Transverse colon (tissue), 4 donors: ENCODE measurements at regions not wholly inside any gene's neighbourhood (a gene's known extent, or its start where the extent isn't known, plus 50 kb on each side); places are given as distances from the start of the nearest gene placed in this dataset.

ENCODE experiments used
- DNase-seq: peaks from one replicate; pipeline ENCODE4 v3.0.0-alpha.2; 2019
- H3K27ac ChIP-seq, 4 donors: fragments of 200-600 bp; sonication (generic); 2 replicates each; pipeline ENCODE4 v1.5.1; 2016 to 2018; ENCODE audit warnings: inconsistent platforms in 4 of 4
- H3K27me3 ChIP-seq: fragments of 200-600 bp; sonication (generic); 2 replicates; pipeline ENCODE4 v1.5.1; 2017; ENCODE audit warnings: inconsistent platforms
- H3K36me3 ChIP-seq, 4 donors: fragments of 200-600 bp; sonication (generic); 2 replicates each; pipeline ENCODE4 v1.5.1; 2017 to 2019; ENCODE audit warnings: inconsistent platforms in 4 of 4
- H3K4me1 ChIP-seq, 4 donors: fragments of 200-600 bp; sonication (generic); 2 replicates each; pipeline ENCODE4 v1.5.1; 2017 to 2020; ENCODE audit warnings: inconsistent platforms in 4 of 4
- H3K4me3 ChIP-seq, 4 donors: fragments of 200-600 bp; sonication (generic); 1 replicate in 1 of 4; 2 replicates in 3 of 4; pipeline versions ENCODE4 v1.5.1 to v1.6.1; 2017 to 2019; ENCODE audit warnings: inconsistent platforms in 4 of 4
- H3K9me3 ChIP-seq, 2 donors: fragments of 200-600 bp; sonication (generic); 2 replicates each; pipeline ENCODE4 v1.5.1; 2017 to 2019; ENCODE audit warnings: inconsistent platforms in 2 of 2
- CTCF ChIP-seq, 5 experiments: fragments of 200-600 bp in 3 of 5; fragments of 450-650 bp in 2 of 5; sonication (generic) in 3 of 5; IDR thresholded peaks; 1 replicate in 2 of 5; 2 replicates in 3 of 5; pipeline ENCODE4 v1.5.1; 2016 to 2017; ENCODE audit warnings: antibody characterized with exemption in 5 of 5, inconsistent platforms in 3 of 5, mild to moderate bottlenecking in 2 of 5, moderate library complexity in 1 of 5
- EP300 ChIP-seq: sonication (generic); formaldehyde crosslinking; IDR thresholded peaks from one replicate; pipeline ENCODE4 v1.6.1; 2017; ENCODE audit warnings: antibody characterized with exemption, low read depth
- POLR2A ChIP-seq: fragments of 450-650 bp; IDR thresholded peaks from one replicate; pipeline ENCODE4 v1.6.1; 2016; ENCODE audit warnings: antibody characterized with exemption, mild to moderate bottlenecking, moderate library complexity
- POLR2AphosphoS5 ChIP-seq, 3 donors: sonication (generic); formaldehyde crosslinking; IDR thresholded peaks; one replicate each; pipeline ENCODE4 v1.6.1; 2016; ENCODE audit warnings: antibody characterized with exemption in 3 of 3
- WGBS, 2 donors: methylation state at CpG; one replicate each; pipeline ENCODE4 v1.1.5; 2018; ENCODE audit warnings: low coverage in 1 of 2; 5-methylcytosine and 5-hydroxymethylcytosine counted together
- in situ Hi-C, 4 donors: fragments of 200-750 bp; cut with MboI; loops; one replicate each; pipeline versions ENCODE4 v1.15.0 to v1.15.1; 2017; ENCODE audit warnings: low sequenced_read_pairs in 3 of 4, low pct_ligation_motif_present in 1 of 4, low pct_unique_long_range_greater_than_20kb in 1 of 4
- intact Hi-C: fragments of 100-400 bp; cut with DNase I; formaldehyde crosslinking; loops from one replicate; pipeline ENCODE4 v1.15.1; 2023; ENCODE audit warnings: low total_unique reads

DNA sequence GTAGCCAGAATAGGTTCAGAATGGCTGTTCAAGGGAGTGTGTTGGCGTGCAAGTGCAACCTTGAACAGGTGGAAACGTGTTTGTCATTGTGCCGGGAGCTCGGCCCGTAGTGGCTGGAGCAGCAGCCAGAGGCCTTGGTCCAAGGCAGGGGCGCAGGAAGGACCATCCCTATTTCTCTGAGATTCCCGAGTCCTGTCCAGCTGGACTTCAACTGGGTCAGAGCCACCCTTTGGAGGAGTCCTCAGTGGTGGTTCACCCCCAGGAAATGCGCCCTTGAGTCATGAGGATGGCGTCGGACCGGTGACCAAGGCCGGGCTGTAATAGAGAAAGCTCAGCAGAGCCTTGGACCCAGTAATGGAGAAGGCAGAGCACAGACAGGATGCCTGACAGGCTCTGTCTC lies 1402.0 kb downstream of the BRD1 start:
- H3K4me3 ChIP-seq: no peak overlapping the region
- in situ Hi-C loops (no loop called here), intact Hi-C loops (no loop called here)
- no peak for DNase-seq
- TF ChIP-seq EP300 (no peak), POLR2A (no peak), CTCF (IDR thresholded peaks at IDR 0.05) (no peak), POLR2AphosphoS5 (IDR thresholded peaks at IDR 0.05) (no peak)
- H3K9me3 ChIP-seq: no peaks in the 10 kb centered on the region
- no peaks in the 10 kb centered on the region for H3K27me3 ChIP-seq
- H3K4me1 ChIP-seq: no peaks in the 10 kb centered on the region
- no peak overlapping the region for H3K27ac ChIP-seq
- H3K36me3 ChIP-seq: no peaks in the 10 kb centered on the region
- WGBS, 2 donors: 93% methylated on average over 3 to 12 of the region's 12 CpGs

GRCh38 chr22:48425091-48425506 lies 1402.6 kb downstream of the BRD1 start:
- in situ Hi-C loops: no loop called here
- DNase-seq: no peak
- Histone ChIP-seq H3K27ac (no peak overlapping the region), H3K9me3 (no peaks in the 10 kb centered on the region), H3K36me3 (no peaks in the 10 kb centered on the region), H3K4me3 (no peak overlapping the region), H3K27me3 (no peaks in the 10 kb centered on the region), H3K4me1 (no peaks in the 10 kb centered on the region)
- WGBS, 2 donors: 95% methylated on average over 15 of the region's 15 CpGs; no CpG with 5 or more reads in 1 of the 2 donors
- TF ChIP-seq POLR2AphosphoS5 (IDR thresholded peaks at IDR 0.05) (no peak), POLR2A (no peak), CTCF (IDR thresholded peaks at IDR 0.05) (no peak), EP300 (no peak)
- intact Hi-C loops: no loop called here

DNA sequence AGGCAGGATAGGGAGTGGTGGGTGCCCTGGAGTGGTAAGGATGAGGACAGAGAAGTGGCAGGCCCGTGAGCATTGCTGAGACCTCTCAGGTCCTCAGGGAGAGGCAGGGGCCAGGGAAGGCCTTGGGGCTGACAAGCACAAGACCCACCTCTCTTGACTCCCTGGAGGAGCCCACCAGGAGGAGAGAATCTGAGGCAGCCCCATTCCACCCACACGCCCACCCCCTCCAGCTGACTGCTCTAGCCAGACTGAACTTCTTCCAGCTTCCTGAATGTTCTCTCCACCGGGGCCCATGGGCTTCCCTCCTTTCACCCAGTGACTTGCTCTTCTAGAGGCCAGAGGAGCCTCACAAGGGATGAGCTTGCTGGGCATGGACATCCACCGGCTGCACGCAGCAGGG lies 1403.0 kb downstream of the BRD1 start:
- no peaks in the 10 kb centered on the region for H3K4me1 ChIP-seq
- 77 to 80% methylated on average over 1 to 5 of the region's 5 CpGs for WGBS, 2 donors
- TF ChIP-seq POLR2AphosphoS5 (IDR thresholded peaks at IDR 0.05) (no peak), CTCF (IDR thresholded peaks at IDR 0.05) (no peak), POLR2A (no peak), EP300 (no peak)
- H3K36me3 ChIP-seq: no peaks in the 10 kb centered on the region
- no peak overlapping the region for H3K27ac ChIP-seq
- in situ Hi-C loops (no loop called here), intact Hi-C loops (no loop called here)
- H3K9me3 ChIP-seq: no peaks in the 10 kb centered on the region
- no peak for DNase-seq
- no peaks in the 10 kb centered on the region for H3K27me3 ChIP-seq
- H3K4me3 ChIP-seq: no peak overlapping the region

DNA sequence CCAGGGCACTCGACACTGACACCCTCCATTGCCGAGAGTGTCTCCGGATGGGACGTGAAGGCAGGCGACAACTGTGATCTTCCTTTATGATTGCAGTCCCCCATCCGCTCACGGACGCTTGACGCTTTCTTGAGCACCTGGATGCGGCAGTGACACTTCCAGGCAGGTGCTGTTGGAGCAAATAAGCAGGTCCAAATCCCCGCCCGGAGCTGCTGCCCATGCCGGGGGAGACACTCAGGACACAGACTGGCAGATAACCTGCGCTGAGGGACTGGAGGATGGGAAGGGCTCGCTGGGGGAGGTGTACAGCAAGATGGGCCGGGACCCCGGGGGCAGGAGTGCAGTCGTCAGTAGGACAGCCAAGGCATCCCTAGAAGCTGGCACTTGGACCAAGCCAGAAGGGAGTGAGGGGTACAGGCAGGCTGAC lies 1403.5 kb downstream of the BRD1 start:
- DNase-seq: no peak
- no peak overlapping the region for H3K4me3 ChIP-seq
- in situ Hi-C loops: no loop called here
- intact Hi-C loops: no loop called here
- 86 to 94% methylated on average over 6 to 18 of the region's 18 CpGs for WGBS, 2 donors
- H3K36me3 ChIP-seq: no peaks in the 10 kb centered on the region
- H3K27ac ChIP-seq: no peak overlapping the region
- H3K4me1 ChIP-seq: no peaks in the 10 kb centered on the region
- H3K9me3 ChIP-seq: no peaks in the 10 kb centered on the region
- no peak for TF ChIP-seq POLR2A
- TF ChIP-seq EP300: no peak
- TF ChIP-seq POLR2AphosphoS5 (IDR thresholded peaks at IDR 0.05): no peak
- TF ChIP-seq CTCF (IDR thresholded peaks at IDR 0.05): no peak
- H3K27me3 ChIP-seq: no peaks in the 10 kb centered on the region
